OCI-LY1 (cell line): ENCODE measurements at regions not wholly inside any gene's neighbourhood (a gene's known extent, or its start where the extent isn't known, plus 50 kb on each side); places are given as distances from the start of the nearest gene placed in this dataset.

Experiments used
- EZH2 ChIP-seq: fragments of 200-600 bp; sonication (generic), shearing (Covaris generic); IDR thresholded peaks from 2 replicates; pipeline ENCODE4 v1.8.0; 2017; ENCODE audit warnings: borderline replicate concordance, mixed run types, mild to moderate bottlenecking, antibody characterized with exemption, low read length, moderate library complexity, mixed read lengths
- TF ChIP-seq, protein P1 (sequence below): fragments of 200-600 bp; sonication (generic), shearing (Covaris generic); IDR thresholded peaks from 2 replicates; pipeline ENCODE4 v1.5.1; 2017; ENCODE audit warnings: mild to moderate bottlenecking, antibody characterized with exemption, low read length, moderate library complexity, mixed read lengths

DNA sequence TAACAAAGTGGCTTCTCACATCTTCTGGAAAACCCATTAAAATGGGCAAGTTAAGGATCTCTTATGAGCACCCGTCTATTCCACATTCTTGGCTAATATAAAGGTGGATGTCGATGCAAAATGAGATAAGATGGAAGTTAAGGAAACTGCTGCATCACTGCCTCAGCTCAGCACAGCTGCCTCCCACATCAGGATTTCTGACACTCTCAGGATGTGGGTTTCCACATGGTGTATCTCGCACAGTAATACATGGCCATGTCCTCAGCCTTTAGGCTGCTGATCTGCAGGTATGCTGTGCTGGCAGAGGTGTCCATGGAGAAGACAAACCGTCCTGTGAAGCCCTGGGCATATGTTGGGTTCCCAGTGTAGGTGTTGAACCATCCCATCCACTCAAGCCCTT is 1348.0 kb downstream of the TMEM121 start:
- TF ChIP-seq, protein P1, sequence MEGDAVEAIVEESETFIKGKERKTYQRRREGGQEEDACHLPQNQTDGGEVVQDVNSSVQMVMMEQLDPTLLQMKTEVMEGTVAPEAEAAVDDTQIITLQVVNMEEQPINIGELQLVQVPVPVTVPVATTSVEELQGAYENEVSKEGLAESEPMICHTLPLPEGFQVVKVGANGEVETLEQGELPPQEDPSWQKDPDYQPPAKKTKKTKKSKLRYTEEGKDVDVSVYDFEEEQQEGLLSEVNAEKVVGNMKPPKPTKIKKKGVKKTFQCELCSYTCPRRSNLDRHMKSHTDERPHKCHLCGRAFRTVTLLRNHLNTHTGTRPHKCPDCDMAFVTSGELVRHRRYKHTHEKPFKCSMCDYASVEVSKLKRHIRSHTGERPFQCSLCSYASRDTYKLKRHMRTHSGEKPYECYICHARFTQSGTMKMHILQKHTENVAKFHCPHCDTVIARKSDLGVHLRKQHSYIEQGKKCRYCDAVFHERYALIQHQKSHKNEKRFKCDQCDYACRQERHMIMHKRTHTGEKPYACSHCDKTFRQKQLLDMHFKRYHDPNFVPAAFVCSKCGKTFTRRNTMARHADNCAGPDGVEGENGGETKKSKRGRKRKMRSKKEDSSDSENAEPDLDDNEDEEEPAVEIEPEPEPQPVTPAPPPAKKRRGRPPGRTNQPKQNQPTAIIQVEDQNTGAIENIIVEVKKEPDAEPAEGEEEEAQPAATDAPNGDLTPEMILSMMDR, result no peak
- TF ChIP-seq EZH2, result no peak
